ENCODE measurements at regions not wholly inside any gene's neighbourhood (a gene's known extent, or its start where the extent isn't known, plus 50 kb on each side); places are given as distances from the start of the nearest gene placed in this dataset.

- TF ChIP-seq POLR2A (IDR thresholded peaks at IDR 0.05) (no peak), CTCF (IDR thresholded peaks at IDR 0.05) (no peak)
Observed at GRCh38 chr3:40972350-40972749, 227.0 kb upstream of the CTNNB1 start.
